ENCODE measurements at regions not wholly inside any gene's neighbourhood (a gene's known extent, or its start where the extent isn't known, plus 50 kb on each side); places are given as distances from the start of the nearest gene placed in this dataset.

- no peak for DNase-seq (ENCODE audit: low read depth)
- no peak overlapping the region for H3K4me3 ChIP-seq (ENCODE audit: low read depth, low read length)
- TF ChIP-seq, protein P1, sequence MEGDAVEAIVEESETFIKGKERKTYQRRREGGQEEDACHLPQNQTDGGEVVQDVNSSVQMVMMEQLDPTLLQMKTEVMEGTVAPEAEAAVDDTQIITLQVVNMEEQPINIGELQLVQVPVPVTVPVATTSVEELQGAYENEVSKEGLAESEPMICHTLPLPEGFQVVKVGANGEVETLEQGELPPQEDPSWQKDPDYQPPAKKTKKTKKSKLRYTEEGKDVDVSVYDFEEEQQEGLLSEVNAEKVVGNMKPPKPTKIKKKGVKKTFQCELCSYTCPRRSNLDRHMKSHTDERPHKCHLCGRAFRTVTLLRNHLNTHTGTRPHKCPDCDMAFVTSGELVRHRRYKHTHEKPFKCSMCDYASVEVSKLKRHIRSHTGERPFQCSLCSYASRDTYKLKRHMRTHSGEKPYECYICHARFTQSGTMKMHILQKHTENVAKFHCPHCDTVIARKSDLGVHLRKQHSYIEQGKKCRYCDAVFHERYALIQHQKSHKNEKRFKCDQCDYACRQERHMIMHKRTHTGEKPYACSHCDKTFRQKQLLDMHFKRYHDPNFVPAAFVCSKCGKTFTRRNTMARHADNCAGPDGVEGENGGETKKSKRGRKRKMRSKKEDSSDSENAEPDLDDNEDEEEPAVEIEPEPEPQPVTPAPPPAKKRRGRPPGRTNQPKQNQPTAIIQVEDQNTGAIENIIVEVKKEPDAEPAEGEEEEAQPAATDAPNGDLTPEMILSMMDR (IDR thresholded peaks at IDR 0.05; ENCODE audit: insufficient read depth, low read depth, low read length, missing control alignments): no peak
Observed at GRCh38 chr14:83826838-83827237, 1703.1 kb upstream of the FLRT2 start.

DNA sequence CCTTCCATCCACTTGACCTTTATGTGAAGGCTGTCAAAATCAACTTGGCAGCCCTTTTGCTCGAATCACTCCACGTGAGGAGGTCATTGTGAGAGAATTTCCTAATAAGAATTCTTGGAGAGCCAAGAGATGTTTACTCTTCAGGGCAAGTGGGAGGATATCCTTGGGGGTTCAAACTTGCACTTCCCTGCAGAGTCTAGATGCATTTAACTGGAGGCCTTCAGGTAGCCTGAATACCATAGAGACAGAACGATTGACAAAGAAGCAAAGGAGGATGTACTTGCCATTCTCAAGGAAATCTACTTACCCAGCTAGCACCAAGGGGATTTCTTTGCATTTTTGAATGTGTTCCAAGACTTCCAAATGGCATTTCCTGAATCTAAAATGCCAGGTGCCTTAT, 1702.6 kb upstream of the FLRT2 start:
- TF ChIP-seq, protein P1 (IDR thresholded peaks at IDR 0.05; ENCODE audit: insufficient read depth, low read depth, low read length, missing control alignments): no peak
- DNase-seq (ENCODE audit: low read depth): no peak
- no peak overlapping the region for H3K4me3 ChIP-seq (ENCODE audit: low read depth, low read length)

DNA sequence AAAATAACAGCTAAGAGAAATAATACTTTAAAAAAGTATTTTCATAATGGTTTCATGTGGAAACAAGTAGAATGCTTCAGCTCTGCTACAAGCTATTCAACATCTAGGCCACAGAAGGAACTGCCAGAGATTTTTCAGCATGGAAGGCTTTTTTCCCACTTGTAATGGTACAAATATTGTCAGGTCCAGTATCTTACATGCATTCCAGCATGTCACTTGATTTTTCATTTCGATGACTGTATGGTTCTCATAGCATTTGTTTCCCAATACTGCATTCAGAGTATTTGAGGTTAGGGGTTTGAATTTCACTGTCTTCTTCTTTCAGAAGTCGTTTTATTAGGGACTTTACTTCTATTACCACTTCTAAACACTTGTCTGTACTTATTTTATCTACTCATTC, 1701.5 kb upstream of the FLRT2 start:
- DNase-seq (ENCODE audit: low read depth): no peak
- no peak overlapping the region for H3K4me3 ChIP-seq (ENCODE audit: low read depth, low read length)
- TF ChIP-seq, protein P1 (IDR thresholded peaks at IDR 0.05; ENCODE audit: insufficient read depth, low read depth, low read length, missing control alignments): no peak

DNA sequence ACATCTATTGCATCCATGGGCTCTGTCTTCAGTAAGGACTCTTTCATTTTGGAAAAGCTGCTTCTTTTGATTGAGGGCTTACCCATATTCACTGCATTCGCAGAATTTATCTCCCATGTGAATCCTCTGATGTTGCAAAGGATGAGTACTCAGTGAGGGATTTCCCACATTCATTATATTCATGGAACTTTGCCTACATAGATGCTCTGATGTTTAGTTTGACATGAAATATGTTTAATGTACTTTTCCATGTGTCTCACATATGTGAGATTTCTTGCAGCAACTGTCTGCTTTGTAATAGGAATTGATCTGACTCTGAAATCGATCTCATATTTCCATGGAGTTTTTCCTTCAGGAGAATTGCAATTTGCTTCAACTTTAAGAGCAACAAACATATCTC, 1699.6 kb upstream of the FLRT2 start:
- H3K4me3 ChIP-seq (ENCODE audit: low read depth, low read length): no peak overlapping the region
- no peak for DNase-seq (ENCODE audit: low read depth)
- TF ChIP-seq, protein P1 (IDR thresholded peaks at IDR 0.05; ENCODE audit: insufficient read depth, low read depth, low read length, missing control alignments): no peak

GRCh38 chr14:83838226-83838625, 1691.7 kb upstream of the FLRT2 start:
- TF ChIP-seq, protein P1 (IDR thresholded peaks at IDR 0.05; ENCODE audit: insufficient read depth, low read depth, low read length, missing control alignments): no peak
- H3K4me3 ChIP-seq (ENCODE audit: low read depth, low read length): no peak overlapping the region
- no peak for DNase-seq (ENCODE audit: low read depth)

GRCh38 chr14:83842547-83842946, 1687.4 kb upstream of the FLRT2 start:
- TF ChIP-seq, protein P1 (IDR thresholded peaks at IDR 0.05; ENCODE audit: insufficient read depth, low read depth, low read length, missing control alignments): no peak
- H3K4me3 ChIP-seq (ENCODE audit: low read depth, low read length): no peak overlapping the region
- DNase-seq (ENCODE audit: low read depth): no peak

DNA sequence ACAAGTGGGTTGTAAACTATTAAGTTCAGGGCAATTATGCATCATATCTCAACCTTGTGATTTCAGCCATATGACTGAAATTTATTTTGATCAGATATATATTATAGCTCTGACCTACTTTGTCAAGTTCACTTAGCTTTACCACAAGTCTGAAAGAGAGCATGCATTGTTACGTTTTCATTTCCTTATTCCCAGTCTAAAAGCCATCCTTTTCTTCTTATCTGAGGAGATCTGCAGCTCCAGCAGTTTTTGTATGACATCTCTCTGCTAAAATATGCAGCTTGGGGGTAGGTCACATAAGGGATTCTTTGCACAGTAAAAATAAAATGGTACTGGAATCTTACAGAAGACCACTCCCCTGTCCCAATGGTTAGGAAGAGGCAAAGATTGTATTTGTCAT, 1682.8 kb upstream of the FLRT2 start:
- TF ChIP-seq, protein P1 (IDR thresholded peaks at IDR 0.05; ENCODE audit: insufficient read depth, low read depth, low read length, missing control alignments): no peak
- no peak for DNase-seq (ENCODE audit: low read depth)
- no peak overlapping the region for H3K4me3 ChIP-seq (ENCODE audit: low read depth, low read length)

Measured in GM12865 (cell line).